ENCODE measurements at regions not wholly inside any gene's neighbourhood (a gene's known extent, or its start where the extent isn't known, plus 50 kb on each side); places are given as distances from the start of the nearest gene placed in this dataset.

DNA sequence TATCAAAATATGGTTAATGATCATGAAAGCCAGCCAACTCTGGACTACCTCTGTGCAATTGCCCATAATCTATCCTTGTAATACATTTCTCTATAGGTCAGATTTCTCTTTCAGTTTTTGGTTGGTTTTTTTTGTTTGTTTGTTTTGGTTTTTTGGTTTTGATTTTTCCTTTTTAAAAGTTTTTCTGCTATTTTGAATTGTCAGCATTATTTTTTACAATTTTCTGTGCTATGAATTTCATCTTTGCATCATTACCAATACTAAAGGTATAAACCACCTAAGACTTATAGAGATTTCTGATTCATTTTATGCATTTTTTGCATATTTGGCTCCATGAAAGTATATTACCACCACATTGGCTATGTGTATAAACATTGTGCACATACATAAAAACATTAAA lies 799.6 kb downstream of the ADGRL2 start:
- no peaks in the 10 kb centered on the region for H3K36me3 ChIP-seq
- no peak overlapping the region for H3K27ac ChIP-seq
- H3K9me3 ChIP-seq = no peaks in the 10 kb centered on the region
- H3K27me3 ChIP-seq = no peaks in the 10 kb centered on the region
- TF ChIP-seq, protein P1, sequence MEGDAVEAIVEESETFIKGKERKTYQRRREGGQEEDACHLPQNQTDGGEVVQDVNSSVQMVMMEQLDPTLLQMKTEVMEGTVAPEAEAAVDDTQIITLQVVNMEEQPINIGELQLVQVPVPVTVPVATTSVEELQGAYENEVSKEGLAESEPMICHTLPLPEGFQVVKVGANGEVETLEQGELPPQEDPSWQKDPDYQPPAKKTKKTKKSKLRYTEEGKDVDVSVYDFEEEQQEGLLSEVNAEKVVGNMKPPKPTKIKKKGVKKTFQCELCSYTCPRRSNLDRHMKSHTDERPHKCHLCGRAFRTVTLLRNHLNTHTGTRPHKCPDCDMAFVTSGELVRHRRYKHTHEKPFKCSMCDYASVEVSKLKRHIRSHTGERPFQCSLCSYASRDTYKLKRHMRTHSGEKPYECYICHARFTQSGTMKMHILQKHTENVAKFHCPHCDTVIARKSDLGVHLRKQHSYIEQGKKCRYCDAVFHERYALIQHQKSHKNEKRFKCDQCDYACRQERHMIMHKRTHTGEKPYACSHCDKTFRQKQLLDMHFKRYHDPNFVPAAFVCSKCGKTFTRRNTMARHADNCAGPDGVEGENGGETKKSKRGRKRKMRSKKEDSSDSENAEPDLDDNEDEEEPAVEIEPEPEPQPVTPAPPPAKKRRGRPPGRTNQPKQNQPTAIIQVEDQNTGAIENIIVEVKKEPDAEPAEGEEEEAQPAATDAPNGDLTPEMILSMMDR (IDR thresholded peaks at IDR 0.05) = no peak
- TF ChIP-seq EP300 (IDR thresholded peaks at IDR 0.05) (no peak), POLR2A (IDR thresholded peaks at IDR 0.05) (no peak)
- intact Hi-C loops (cut with DNase I) = no loop called here
- H3K4me3 ChIP-seq = no peak overlapping the region
- H3K4me1 ChIP-seq (ENCODE audit: insufficient read depth) = peaks cover 2% of the 10 kb centered on the region
- no peak for DNase-seq

DNA sequence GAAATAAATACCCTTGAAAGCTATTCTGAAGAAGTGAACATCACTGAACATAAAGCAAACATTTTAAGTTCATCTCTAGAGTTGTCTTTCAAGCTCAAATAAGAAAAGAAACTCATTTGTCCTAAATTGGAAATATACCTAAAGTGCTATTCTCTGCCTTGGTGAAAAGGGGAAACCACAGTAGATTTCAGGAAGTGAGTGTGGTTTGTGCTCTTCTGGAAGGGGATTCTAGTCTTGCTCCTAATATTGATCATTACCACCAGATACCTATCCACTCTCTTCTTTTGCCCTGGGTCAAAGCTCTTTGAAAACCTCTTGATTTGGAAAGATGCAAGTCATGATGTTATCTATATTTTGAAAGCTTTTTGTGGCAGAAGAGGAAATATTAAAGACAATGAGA lies 798.1 kb downstream of the ADGRL2 start:
- Histone ChIP-seq H3K4me1 (ENCODE audit: insufficient read depth) (peaks cover 2% of the 10 kb centered on the region), H3K27ac (no peak overlapping the region), H3K36me3 (no peaks in the 10 kb centered on the region), H3K27me3 (no peaks in the 10 kb centered on the region), H3K9me3 (no peaks in the 10 kb centered on the region), H3K4me3 (no peak overlapping the region)
- TF ChIP-seq, protein P1 (IDR thresholded peaks at IDR 0.05) = no peak
- TF ChIP-seq EP300 (IDR thresholded peaks at IDR 0.05) = no peak
- TF ChIP-seq POLR2A (IDR thresholded peaks at IDR 0.05) = no peak
- intact Hi-C loops (cut with DNase I) = no loop called here
- no peak for DNase-seq

DNA sequence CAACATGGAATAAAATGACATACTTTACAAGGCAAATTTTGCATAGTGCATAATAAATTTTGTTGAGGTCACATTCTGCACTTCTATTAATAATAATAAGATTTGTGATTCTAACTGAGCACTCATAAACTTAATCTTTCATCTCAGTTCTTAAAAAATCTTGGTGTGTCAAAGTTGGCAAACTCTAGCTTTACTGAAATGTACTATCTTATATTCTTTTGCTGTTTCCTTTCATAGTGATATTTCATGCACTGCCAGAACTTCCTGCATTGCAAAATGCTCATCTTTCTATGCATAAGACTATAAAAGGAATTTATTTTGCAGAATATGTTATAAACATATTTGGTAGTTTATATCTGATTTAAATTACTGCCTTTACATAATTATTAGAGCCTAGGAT lies 797.6 kb downstream of the ADGRL2 start:
- TF ChIP-seq POLR2A (IDR thresholded peaks at IDR 0.05) (no peak), EP300 (IDR thresholded peaks at IDR 0.05) (no peak)
- TF ChIP-seq, protein P1 (IDR thresholded peaks at IDR 0.05) = no peak
- Histone ChIP-seq H3K27me3 (no peaks in the 10 kb centered on the region), H3K36me3 (no peaks in the 10 kb centered on the region), H3K27ac (no peak overlapping the region), H3K9me3 (no peaks in the 10 kb centered on the region), H3K4me1 (ENCODE audit: insufficient read depth) (peaks cover 2% of the 10 kb centered on the region), H3K4me3 (no peak overlapping the region)
- intact Hi-C loops (cut with DNase I) = no loop called here
- no peak for DNase-seq

DNA sequence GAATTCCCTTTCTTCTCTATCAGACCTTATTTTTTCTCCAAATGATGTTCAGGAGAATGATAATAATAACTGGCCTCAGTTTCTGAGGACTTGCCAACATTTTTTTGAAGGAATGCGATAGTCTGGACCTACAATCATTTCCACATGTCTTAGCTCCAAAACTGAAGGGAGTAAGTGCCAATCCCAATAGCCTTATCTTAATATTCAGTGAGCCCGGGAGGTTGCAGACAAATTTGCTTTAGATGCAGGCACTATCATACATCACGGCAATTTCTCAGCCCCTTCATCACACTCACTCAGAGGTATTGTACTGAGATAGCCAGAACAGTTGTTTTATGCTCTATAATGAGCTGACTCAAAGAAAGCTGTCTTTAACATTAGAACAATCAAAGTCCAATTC lies 796.9 kb downstream of the ADGRL2 start:
- H3K36me3 ChIP-seq = no peaks in the 10 kb centered on the region
- H3K27ac ChIP-seq = no peak overlapping the region
- H3K27me3 ChIP-seq = no peaks in the 10 kb centered on the region
- 9 to 14% (median 13%) methylated on average over 3 of the region's 3 CpGs for WGBS, 3 donors
- H3K4me3 ChIP-seq = no peak overlapping the region
- peaks cover 2% of the 10 kb centered on the region for H3K4me1 ChIP-seq (ENCODE audit: insufficient read depth)
- TF ChIP-seq EP300 (IDR thresholded peaks at IDR 0.05) (no peak), POLR2A (IDR thresholded peaks at IDR 0.05) (no peak)
- TF ChIP-seq, protein P1 (IDR thresholded peaks at IDR 0.05) = no peak
- no peaks in the 10 kb centered on the region for H3K9me3 ChIP-seq
- intact Hi-C loops (cut with DNase I) = no loop called here
- no peak for DNase-seq

DNA sequence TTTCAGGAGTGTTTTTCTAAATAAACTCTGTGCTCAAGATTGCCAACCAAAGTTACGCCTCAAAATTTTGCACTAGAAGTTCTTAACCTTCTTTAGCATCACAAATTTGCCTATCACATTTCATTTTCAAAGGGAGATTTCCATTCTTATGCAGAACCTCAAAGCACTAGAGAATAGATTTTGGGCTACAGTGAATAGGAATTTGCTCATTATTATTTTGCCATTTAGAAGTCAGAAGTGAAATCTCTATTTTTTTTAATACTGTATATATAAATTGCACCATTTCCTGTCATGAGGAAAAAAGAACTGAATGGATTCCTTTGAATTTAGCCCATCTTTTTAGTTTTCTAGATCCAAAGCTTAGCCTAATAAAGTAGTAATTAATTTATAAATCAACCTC lies 796.4 kb downstream of the ADGRL2 start:
- 40 to 73% (median 71%) methylated on average over 1 of the region's 1 CpG for whole genome bisulfite sequencing, 3 donors
- H3K36me3 ChIP-seq = no peaks in the 10 kb centered on the region
- DNase-seq = no peak

More for the DNA sequence above, 796.4 kb downstream of the ADGRL2 start:
- Histone ChIP-seq H3K4me1 (ENCODE audit: insufficient read depth) (peaks cover 2% of the 10 kb centered on the region), H3K4me3 (no peak overlapping the region), H3K27ac (no peak overlapping the region), H3K27me3 (no peaks in the 10 kb centered on the region), H3K9me3 (no peaks in the 10 kb centered on the region)
- intact Hi-C loops (cut with DNase I) = no loop called here
- TF ChIP-seq, protein P1 (IDR thresholded peaks at IDR 0.05) = no peak
- TF ChIP-seq POLR2A (IDR thresholded peaks at IDR 0.05) (no peak), EP300 (IDR thresholded peaks at IDR 0.05) (no peak)
